SK-N-DZ (cell line): ENCODE measurements at regions not wholly inside any gene's neighbourhood (a gene's known extent, or its start where the extent isn't known, plus 50 kb on each side); places are given as distances from the start of the nearest gene placed in this dataset.

Experiments
- DNase-seq: peaks from one replicate; pipeline ENCODE4 v3.0.0-alpha.2; 2015; ENCODE audit warnings: low spot score

DNA sequence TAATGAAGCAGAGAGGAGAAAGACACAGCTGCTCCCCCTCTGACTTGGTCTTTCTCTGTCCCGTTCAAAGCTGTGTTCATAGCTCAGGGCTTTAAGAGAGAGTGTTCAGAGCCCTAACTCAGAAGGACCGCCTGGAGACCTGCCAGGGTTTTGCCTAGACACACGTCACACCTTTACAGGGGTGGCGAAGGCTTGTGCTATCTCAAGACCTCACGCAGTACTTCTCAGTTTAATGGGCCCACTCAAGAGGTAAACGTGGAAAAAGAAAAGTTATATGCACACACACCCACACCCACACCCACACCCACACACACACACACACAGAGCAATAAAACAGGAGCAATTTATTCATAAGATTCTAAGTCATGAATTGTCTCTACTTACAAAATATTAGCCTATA is 374.3 kb downstream of the C12orf75 start:
- DNase-seq: no peak

DNA sequence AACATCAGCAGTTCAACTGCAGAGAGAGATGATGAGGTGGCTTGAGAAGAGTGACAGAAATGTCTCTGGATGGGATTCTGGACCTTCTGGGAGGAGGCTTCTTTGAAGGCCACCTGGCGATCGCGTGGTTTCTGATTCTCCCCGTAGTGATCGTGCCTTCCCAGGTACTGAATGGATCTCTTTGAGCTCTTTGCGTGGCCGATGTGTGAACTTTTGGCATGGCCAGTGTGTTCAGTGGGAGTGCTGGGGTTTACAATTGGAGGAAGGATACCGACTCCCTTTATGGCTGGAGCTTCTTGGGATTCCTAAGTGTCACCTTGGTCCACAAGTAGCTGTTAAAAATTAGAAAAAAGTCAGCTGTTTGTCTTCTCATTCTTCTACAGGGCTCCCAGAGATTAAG is 374.7 kb downstream of the C12orf75 start:
- no peak for DNase-seq

DNA sequence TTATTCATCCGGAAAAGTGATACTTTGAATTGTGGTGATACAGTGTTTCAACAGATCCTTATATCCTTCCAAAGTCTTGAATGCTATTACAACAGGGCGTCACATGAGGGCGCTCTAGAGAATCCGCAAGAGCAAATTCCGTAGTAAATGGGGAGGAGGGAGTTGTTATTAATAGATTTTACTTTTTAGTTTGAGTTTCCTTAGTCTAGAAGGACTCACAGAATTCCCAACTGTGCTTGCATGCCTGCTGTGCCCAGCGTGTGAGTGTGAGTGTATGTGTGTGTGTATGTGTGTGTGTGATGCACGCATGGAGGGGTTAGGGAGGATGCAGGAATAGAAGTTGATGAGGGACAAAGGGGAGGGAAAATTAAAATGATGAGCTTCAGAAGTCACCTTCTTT is 375.3 kb downstream of the C12orf75 start:
- DNase-seq: peak; percentile 61

DNA sequence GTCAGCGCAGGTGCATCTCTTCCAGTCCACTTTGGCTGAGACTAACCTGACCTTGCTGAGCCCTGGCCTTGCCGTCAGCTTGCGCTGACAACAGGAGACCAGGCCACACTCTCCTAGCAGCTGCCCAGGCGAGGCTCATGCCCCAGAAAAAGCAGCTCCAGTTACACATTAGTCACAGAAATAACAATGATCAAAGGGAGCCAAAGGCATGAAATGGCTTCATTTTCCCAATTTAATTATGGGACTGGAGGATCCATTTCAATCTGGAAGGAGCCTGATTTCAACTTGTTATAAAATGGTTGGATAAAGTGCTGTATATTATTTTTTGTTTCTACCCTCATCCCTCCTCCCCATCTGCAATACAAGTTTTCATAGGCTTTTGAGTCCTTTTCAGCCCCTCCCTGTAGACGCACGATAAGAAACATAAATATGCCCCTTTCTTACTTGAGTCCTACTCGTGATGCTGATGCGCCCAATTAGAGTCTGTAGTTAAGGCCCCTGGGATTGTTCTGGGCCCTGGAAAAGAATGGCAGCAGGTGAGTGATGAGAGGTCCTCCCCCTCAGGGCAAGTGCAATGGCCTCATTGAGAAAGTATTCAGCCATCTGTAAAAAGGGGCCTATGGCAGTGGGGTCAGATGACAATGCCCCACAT is 376.0 kb downstream of the C12orf75 start:
- peak; percentile 88 for DNase-seq

DNA sequence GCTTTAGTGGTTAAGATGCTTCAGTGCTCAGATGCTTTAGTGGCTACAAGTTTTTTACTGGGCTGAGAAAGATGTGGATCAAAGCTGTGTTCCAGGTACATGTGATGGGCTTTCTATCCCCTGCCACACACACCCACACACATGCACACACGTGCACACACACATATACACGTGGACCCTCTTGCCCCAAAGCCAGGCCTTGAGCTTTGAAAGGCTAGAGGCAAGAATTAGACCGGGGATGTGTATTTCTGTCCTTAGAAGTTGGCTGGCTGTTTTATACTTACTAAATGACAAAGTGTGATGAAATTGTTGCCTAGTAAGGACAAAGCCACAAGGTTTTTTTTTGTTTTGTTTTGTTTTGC is 376.5 kb downstream of the C12orf75 start:
- no peak for DNase-seq

DNA sequence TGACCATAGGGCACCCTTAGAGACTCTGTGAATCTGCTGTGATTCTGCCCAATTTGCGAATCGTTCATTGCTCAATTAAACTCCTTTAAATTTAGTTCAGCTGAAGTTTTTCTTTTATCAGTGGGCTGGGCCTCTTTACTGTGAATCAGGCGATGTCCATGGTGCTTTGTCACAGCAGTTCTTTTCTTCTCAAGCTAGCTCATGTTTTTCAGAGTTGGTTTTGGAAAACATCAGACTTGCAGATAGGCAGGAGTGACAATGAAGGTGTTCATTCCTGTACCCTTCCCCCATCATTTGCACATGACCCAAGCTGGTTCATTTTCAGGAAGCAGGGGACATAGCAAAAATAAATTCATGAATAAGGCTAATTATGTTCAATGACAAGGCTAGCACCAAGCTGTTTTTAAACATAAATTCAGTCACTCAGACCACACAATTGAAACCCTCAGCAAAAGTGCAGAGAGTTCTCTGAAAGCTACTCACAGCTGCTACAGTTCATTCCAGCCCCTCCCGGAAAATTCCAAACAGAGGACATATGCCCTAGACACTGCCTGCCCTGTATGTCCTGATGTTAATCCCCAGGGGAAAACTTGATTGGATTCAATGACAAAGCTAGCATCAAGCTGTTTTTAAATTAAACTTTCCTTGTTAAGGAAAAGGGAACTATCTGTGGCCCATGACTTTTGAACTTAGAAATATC is 383.3 kb downstream of the C12orf75 start:
- no peak for DNase-seq

DNA sequence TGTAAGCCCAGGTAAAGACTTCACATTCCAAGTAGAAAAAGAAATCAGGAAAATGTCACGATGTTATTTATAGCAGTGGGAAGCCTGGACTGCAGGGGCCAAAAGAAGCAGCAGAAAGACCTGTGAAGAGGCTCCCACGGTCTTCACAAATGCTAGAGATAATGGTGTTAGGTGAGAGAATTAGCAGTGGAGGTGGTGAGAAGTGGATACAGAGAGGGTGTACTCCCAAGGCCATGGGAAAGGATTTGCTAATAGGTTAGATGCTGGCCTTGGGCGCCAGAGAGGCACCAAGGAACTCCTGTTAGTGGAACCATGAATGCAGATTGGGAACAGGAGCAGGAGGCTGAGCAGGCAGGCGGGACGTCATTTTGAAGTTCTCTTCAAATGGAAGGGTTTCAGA is 386.1 kb downstream of the C12orf75 start:
- DNase-seq: no peak

DNA sequence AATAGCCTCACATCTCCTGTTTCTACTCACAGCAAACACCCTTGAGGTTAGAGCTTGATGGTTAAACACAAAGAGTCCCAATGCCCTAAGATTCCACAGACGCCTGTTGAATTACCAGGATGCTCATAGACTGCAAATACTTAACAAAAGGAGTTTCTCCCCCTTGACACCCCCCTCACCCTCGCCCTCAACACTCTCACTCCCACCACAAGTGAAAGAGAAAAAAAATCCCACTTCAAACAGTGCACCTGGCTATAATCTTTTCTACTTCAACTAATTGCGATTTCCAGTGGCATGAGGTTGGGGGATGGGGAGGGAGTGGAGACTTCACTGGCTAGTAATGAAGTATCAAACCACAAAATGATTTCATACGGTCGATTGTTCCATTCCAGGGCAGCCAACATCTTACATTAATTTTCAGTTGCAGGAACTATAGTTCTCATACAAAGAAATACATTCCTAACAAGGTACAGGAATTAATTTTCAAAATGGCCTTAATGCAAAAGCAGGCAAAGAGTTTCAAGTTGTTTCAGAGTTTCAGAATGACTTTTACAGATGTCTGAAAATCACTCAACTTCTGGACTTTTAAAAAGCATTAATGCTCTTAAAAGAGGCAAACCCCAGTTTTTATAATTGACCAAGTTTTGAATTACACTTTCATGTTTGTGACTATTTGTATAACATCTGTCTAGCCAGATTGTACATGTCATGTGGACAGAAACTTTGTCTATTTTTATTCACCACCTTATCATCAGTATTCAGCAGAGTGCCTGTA is 390.7 kb downstream of the C12orf75 start:
- no peak for DNase-seq

DNA sequence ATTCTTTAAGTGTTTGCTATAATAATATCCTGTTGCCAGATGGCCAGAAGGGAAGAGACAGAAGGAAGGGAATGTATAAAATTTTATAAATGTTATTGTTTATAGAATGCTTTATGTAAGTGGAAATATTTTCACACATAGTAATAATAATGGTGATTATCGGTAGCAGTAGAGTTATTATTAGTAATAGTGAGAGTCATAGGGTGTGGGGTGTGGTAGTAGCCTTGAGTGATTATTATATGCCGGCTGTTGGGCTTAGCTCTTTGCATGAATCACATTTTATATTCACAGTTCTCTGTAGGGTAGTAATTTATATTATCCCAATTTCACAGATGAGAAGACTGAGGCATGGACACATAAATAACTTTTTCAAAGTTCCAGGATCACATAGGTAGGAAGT is 391.4 kb downstream of the C12orf75 start:
- DNase-seq: no peak

DNA sequence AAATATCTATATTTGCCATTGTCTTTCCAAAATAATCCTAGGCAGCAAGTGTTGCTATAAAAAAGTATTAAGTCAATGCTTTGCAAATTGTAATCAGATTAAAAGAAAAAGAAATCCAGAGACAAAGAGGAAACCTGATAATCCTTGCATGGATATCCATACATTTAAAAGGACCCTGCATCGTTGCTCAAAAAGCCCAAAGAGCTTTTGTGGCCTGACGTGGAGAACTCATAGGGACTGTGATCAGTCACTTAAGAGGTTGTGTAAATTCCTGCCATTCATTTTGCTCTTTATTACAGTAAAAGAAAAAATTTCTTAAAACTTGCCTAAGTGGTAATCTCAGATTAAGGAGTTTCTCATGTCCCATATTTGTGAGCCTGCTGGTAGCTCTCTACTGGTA is 392.6 kb downstream of the C12orf75 start:
- DNase-seq: no peak

DNA sequence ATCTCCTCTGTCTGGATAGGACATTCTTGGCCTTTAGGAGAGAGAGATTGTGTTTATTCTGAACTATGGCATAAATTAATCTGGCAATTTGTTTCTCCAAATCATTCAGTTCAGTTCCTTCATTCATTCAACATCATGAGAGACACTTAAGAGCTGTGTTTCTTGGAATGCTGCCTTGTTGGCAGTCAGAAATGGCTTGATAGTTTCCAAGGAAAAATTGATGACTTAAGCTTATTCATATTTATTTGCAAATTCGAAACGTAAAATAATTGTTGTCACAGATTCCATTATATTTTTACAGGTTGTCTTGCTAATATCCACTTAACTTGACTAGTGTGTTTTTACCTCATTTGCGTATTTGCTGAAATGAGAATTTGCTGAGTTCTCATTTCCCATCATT is 393.0 kb downstream of the C12orf75 start:
- DNase-seq: no peak

DNA sequence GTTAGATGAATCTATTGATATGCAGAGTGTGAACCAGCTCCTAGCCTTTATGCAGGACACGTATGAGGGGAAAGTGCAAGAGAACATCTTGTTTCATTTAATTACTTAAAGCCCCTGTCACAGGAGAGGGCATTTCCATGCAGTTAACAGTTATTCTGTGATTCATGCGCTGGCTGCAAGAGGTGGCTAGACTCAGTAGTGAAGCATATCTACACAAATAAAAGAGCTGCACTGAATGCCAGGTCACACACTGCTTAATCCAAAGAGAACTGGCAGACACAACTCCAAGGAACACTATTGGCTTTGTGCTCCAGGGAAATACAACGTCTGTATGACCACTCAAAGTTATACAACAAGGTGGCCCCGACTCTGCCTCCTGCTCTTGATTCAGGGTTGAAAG is 394.1 kb downstream of the C12orf75 start:
- no peak for DNase-seq

DNA sequence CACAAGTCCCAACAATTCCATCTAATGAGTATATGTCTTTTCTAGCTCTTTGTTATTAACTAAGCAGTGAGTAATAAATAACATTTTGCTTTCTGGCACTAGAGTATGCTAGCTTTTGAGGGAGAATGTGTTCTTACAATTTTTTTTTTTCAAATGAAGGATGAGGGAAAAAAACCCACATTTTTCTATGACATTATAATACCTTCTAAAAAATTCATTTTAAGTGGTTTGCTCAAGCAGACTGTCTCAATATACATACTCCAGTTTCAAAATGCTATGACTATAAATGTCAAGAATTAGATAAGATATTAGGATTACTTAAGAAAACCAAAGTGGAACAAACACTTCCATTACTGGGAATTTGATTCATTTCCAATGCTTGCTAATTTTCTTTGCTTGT is 394.6 kb downstream of the C12orf75 start:
- DNase-seq: no peak

DNA sequence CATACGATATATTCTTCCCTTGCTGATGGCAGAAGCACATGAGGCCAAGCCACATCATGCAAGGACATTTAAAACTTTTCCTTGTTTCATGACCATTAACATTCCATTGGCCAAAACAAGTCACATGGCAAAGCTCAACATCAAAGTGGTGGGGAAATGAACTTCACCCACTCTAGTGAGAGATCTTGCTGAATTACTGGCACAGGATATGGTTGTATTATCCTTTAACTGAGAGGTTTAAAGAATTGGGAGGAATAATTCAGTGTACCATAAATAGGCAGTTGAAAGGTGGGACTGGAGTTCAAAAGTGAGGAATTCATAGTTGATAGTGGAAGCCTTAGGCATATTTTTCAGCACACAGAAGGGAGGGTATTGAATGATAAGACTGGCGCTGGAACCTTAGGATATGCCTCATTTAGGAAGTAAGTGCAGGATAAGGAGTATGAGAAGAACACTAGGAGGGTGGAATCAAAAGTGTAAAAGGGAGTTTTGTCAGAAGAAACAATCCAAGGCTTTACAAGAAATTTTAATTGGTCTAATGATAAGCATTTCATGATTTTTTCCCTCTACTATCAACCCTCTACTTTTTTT is 398.8 kb downstream of the C12orf75 start:
- no peak for DNase-seq

DNA sequence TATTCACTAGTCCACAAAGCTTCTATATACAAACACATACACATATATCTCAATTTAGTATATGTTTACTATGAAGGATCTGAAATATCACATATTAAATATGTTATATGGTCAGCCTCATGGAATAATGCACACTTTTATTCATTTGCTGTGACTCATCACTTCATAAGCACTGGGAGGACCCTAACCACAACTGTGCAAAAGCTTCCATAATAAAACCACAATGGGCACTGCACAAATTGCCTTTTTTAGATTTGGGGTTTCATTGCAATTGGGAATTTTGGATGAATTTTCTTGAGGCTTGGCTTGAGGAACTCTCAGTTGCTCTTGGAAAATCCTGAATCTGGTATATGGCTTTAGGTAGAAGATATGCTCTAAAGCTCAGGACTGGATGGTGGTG is 399.4 kb downstream of the C12orf75 start:
- no peak for DNase-seq

DNA sequence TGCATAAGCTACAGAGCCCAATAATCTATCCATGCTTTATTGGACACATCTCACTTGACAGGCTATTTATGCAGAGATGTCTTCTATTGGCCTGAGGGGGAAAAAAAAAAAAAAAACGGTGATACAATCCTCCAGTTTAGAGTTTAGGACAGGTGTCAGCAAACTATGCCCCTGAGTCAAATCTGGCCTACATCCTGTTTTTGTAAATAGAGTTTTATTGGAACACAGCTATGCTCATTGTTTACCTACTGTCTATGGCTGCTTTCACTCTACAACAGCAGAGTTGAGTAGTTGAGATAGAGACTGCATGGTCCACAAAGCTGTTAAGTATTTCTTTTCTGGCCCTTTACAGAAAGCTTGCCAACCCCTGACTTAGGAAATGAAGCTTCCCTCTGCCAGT is 403.1 kb downstream of the C12orf75 start:
- DNase-seq: no peak

DNA sequence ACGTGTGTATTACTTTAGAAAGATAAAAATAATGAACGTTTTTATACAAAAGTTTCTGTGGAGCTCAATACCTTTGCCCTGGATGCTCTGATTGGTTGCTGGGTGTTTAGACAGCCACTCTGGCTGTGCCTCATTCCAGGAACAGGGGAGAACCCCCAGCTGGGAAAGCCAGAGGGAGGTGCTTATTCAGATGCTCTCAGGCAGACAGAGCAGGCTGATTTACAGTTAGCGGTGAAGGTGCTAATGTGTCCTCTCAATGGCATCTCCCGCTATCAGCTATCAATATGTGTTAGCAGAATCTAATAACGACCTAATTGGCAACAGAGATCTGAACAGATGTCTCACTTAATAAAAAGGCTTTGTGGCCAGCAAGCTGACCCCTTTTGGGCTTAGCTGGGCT is 402.3 kb downstream of the NUAK1 start:
- no peak for DNase-seq

DNA sequence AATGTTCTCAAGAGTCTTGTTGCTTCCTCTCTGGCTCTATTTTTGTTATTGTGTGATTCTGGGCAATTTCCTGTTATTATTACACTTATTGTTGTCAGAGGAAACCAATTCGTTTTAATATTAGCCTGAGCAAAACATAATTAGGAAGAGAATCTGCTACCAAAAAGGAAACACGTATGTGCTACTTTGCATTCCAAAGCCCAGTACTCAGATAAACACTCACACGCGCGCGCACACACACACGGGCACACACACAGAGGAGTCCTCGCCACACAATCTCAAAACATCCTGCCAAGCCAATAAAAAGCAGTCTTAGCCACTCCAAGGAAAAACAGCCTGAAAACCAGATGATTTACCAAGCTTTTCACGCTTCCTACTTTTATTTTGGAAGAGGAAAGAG is 400.7 kb downstream of the NUAK1 start:
- DNase-seq: no peak

DNA sequence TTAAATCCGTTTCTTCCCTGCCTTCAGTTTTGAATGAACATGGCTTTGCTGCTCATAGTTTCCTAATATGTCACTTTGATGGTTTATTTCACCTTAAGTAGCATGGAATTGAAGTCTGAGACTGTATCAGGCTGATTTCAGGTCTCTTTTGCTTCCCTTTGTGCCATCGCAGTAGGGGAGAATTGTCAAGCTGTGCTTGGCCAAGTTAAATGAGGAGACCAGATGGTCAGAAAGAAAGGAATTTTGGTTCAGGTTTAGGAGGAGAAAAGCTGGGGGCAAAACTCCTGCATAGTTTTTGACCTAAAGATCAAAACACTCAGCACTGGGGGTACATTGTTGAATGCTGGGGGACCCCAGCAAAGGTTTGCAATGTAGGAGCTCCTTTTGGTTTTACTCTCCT is 398.4 kb downstream of the NUAK1 start:
- DNase-seq: no peak

DNA sequence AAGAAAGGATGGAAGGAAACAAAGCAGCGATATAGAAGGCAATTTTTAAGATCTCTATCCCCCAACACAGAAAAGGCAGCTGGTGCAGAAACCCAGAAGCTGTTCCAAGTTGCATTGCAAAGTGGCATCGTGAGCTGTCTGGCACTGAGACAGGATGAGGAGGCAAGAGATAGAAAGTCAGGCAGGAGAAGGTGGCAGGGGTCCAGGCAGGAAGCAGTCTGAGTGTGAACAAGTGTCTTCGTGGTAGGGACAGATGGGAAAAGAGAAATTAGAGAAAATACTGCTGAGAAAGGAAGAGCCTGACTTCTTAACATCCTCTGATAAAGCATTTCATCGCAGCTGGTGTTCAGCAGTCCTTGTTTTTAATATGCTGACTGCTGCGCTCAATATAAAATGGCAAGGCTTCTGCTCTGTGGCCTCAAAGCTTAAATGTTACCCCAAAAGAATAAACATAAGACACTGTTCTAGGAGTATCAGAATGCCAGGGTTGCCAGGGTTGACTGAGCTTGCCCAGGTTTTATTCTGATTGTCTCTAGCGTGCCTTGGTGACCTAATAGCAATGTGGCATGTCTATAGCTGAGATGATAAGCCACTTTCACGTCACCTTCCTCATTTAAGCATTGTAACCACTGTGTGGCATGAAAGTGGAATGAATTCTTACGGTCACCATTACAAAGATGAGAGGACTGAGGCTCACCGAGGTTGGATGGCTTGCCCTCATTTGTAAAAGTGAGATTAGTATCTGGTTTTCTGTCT is 397.6 kb downstream of the NUAK1 start:
- no peak for DNase-seq

DNA sequence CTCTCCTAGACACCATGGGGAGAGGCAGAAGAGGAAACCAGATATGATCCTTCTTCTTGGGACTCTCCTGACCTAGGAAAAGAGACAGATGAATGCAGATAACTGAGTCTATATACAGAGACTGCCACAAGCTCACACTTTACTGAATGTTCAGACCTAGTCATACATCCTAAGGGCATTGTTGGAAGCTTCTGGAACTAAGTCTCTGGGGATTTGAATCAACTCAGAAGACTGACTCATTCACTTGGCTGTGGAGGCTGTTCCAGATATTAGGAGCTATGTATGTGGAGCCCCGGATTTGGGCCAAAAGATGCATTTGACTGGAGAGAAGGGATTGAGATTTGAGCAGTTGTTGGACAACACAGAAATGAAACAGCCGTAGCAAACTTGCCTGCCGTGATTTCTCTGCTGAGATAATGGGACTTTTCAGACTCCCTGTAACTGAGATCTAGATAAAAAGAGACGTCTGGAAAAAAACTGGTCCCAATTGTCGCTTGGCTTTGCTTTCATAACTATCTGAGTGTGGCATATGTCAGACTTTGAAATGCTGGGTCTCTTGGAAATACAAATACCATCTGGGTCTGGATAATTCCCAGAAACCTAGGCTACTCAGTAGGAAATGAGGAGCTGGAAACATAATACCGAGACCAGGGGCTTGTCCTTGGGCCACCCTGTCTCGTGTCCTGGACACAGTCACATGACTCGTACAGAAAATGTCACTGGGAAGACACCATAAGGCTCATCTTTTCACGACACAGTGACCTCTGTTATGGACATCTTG is 396.8 kb downstream of the NUAK1 start:
- DNase-seq: peak; percentile 41
